Suprapubic skin (tissue), 4 donors: ENCODE measurements at regions not wholly inside any gene's neighbourhood (a gene's known extent, or its start where the extent isn't known, plus 50 kb on each side); places are given as distances from the start of the nearest gene placed in this dataset.

ENCODE experiments used
- DNase-seq, 2 donors: peaks; one replicate each; pipeline ENCODE4 v3.0.0-alpha.2; 2019; ENCODE audit warnings: low spot score in 2 of 2
- H3K27ac ChIP-seq: fragments of 200-600 bp; sonication (generic); one replicate; pipeline ENCODE4 v1.5.1; 2019
- H3K27me3 ChIP-seq: fragments of 200-600 bp; sonication (generic); one replicate; pipeline ENCODE4 v1.5.1; 2019
- H3K36me3 ChIP-seq: fragments of 200-600 bp; sonication (generic); one replicate; pipeline ENCODE4 v1.5.1; 2019
- H3K4me1 ChIP-seq: fragments of 200-600 bp; sonication (generic); one replicate; pipeline ENCODE4 v1.5.1; 2019
- H3K4me3 ChIP-seq: fragments of 200-600 bp; sonication (generic); one replicate; pipeline ENCODE4 v1.5.1; 2019; ENCODE audit warnings: mild to moderate bottlenecking
- H3K9me3 ChIP-seq: fragments of 200-600 bp; sonication (generic); one replicate; pipeline ENCODE4 v1.5.1; 2019
- CTCF ChIP-seq, 2 donors: fragments of 200-600 bp in 1 of 2; fragments of 450-650 bp in 1 of 2; sonication (generic) in 1 of 2; IDR thresholded peaks; one replicate each; pipeline ENCODE4 v1.5.1; 2016 to 2019; ENCODE audit warnings: antibody characterized with exemption in 2 of 2, mild to moderate bottlenecking in 1 of 2, moderate library complexity in 1 of 2
- EP300 ChIP-seq: sonication (generic); formaldehyde crosslinking; IDR thresholded peaks from one replicate; pipeline ENCODE4 v1.6.1; 2017; ENCODE audit warnings: antibody characterized with exemption
- POLR2A ChIP-seq, 2 donors: fragments of 450-650 bp; IDR thresholded peaks; one replicate each; pipeline ENCODE4 v1.6.1; 2017; ENCODE audit warnings: antibody characterized with exemption in 2 of 2, mild to moderate bottlenecking in 2 of 2, moderate library complexity in 2 of 2
- POLR2AphosphoS5 ChIP-seq, 3 donors: sonication (generic); formaldehyde crosslinking; IDR thresholded peaks; one replicate each; pipeline ENCODE4 v1.6.1; 2017; ENCODE audit warnings: antibody characterized with exemption in 3 of 3
- WGBS: methylation state at CpG from one replicate; pipeline ENCODE4 v1.1.5; 2018; 5-methylcytosine and 5-hydroxymethylcytosine counted together

GRCh38 chr3:31086148-31086547 is 191.7 kb upstream of the GADL1 start:
- Histone ChIP-seq H3K27ac (no peak overlapping the region), H3K27me3 (no peaks in the 10 kb centered on the region), H3K36me3 (no peaks in the 10 kb centered on the region), H3K4me3 (no peak overlapping the region), H3K9me3 (no peaks in the 10 kb centered on the region), H3K4me1 (peaks cover 6% of the 10 kb centered on the region)
- TF ChIP-seq POLR2AphosphoS5 (IDR thresholded peaks at IDR 0.05) (no peak), CTCF (IDR thresholded peaks at IDR 0.05) (no peak), POLR2A (IDR thresholded peaks at IDR 0.05) (no peak), EP300 (no peak)
- no peak for DNase-seq

GRCh38 chr3:31086698-31087097 is 192.2 kb upstream of the GADL1 start:
- Histone ChIP-seq H3K4me3 (no peak overlapping the region), H3K36me3 (no peaks in the 10 kb centered on the region), H3K27ac (no peak overlapping the region), H3K27me3 (no peaks in the 10 kb centered on the region), H3K4me1 (peaks cover 6% of the 10 kb centered on the region), H3K9me3 (no peaks in the 10 kb centered on the region)
- TF ChIP-seq POLR2A (IDR thresholded peaks at IDR 0.05): no peak
- TF ChIP-seq EP300: no peak
- TF ChIP-seq CTCF (IDR thresholded peaks at IDR 0.05): no peak
- no peak for TF ChIP-seq POLR2AphosphoS5 (IDR thresholded peaks at IDR 0.05)
- no peak for DNase-seq

GRCh38 chr3:31091748-31092147 is 197.3 kb upstream of the GADL1 start:
- Histone ChIP-seq H3K9me3 (no peaks in the 10 kb centered on the region), H3K27ac (no peak overlapping the region), H3K4me1 (peaks cover 9% of the 10 kb centered on the region), H3K36me3 (no peaks in the 10 kb centered on the region), H3K27me3 (no peaks in the 10 kb centered on the region), H3K4me3 (no peak overlapping the region)
- 69% methylated on average over 2 of the region's 2 CpGs for WGBS
- TF ChIP-seq EP300: no peak
- no peak for TF ChIP-seq POLR2AphosphoS5 (IDR thresholded peaks at IDR 0.05)
- TF ChIP-seq POLR2A (IDR thresholded peaks at IDR 0.05): no peak
- no peak for TF ChIP-seq CTCF (IDR thresholded peaks at IDR 0.05)
- no peak for DNase-seq

- DNase-seq: no peak
- H3K4me3 ChIP-seq: no peak overlapping the region
- WGBS: 70% methylated on average over 6 of the region's 6 CpGs
- H3K36me3 ChIP-seq: no peaks in the 10 kb centered on the region
- TF ChIP-seq POLR2AphosphoS5 (IDR thresholded peaks at IDR 0.05) (no peak), POLR2A (IDR thresholded peaks at IDR 0.05) (no peak), EP300 (no peak), CTCF (IDR thresholded peaks at IDR 0.05) (no peak)
- H3K27me3 ChIP-seq: no peaks in the 10 kb centered on the region
- no peaks in the 10 kb centered on the region for H3K9me3 ChIP-seq
- no peak overlapping the region for H3K27ac ChIP-seq
- H3K4me1 ChIP-seq: peaks cover 4% of the 10 kb centered on the region
Observed at GRCh38 chr3:31092748-31093589, 198.5 kb upstream of the GADL1 start.

GRCh38 chr3:31093606-31094005 is 199.1 kb upstream of the GADL1 start:
- Histone ChIP-seq H3K27me3 (no peaks in the 10 kb centered on the region), H3K36me3 (no peaks in the 10 kb centered on the region), H3K27ac (no peak overlapping the region), H3K4me3 (no peak overlapping the region), H3K4me1 (peaks cover 4% of the 10 kb centered on the region), H3K9me3 (no peaks in the 10 kb centered on the region)
- DNase-seq: no peak
- WGBS: 77% methylated on average over 3 of the region's 3 CpGs
- no peak for TF ChIP-seq POLR2AphosphoS5 (IDR thresholded peaks at IDR 0.05)
- no peak for TF ChIP-seq CTCF (IDR thresholded peaks at IDR 0.05)
- TF ChIP-seq POLR2A (IDR thresholded peaks at IDR 0.05): no peak
- no peak for TF ChIP-seq EP300
